BJ (cell line): ENCODE measurements at regions not wholly inside any gene's neighbourhood (a gene's known extent, or its start where the extent isn't known, plus 50 kb on each side); places are given as distances from the start of the nearest gene placed in this dataset.

Source experiments
- CTCF ChIA-PET: fragments of 350-600 bp; formaldehyde crosslinking; extraction: SDS; loops from one replicate; lab custom pipeline; 2021; ENCODE audit warnings: antibody characterized with exemption, inconsistent platforms; lab: Yijun Ruan, JAX
- POLR2A ChIA-PET: fragments of 300-600 bp; sonication (Branson Sonifier 250); formaldehyde crosslinking; extraction: SDS; loops from one replicate; lab custom pipeline; 2021; ENCODE audit warnings: antibody characterized with exemption; lab: Charles Lee
- DNase-seq: peaks from one replicate; pipeline ENCODE4 v3.0.0-alpha.2; 2011; ENCODE audit warnings: low read depth
- H3K27me3 ChIP-seq: 2 replicates; pipeline ENCODE4 v1.6.0; 2011; ENCODE audit warnings: low read length; ENCODE audit not compliant: control insufficient read depth, insufficient read depth
- H3K36me3 ChIP-seq: 2 replicates; pipeline ENCODE4 v1.5.1; 2011; ENCODE audit warnings: low read length; ENCODE audit not compliant: control insufficient read depth, insufficient read depth
- H3K4me3 ChIP-seq: 2 replicates; pipeline ENCODE4 v1.5.1; 2011; ENCODE audit warnings: low read depth, mild to moderate bottlenecking, control low read depth, low read length
- TF ChIP-seq, protein P1 (sequence below): IDR thresholded peaks from 2 replicates; pipeline ENCODE4 v1.5.1; 2011; ENCODE audit warnings: low read depth, mild to moderate bottlenecking, control low read depth, inconsistent platforms, low read length, moderate library complexity; ENCODE audit not compliant: insufficient read depth

DNA sequence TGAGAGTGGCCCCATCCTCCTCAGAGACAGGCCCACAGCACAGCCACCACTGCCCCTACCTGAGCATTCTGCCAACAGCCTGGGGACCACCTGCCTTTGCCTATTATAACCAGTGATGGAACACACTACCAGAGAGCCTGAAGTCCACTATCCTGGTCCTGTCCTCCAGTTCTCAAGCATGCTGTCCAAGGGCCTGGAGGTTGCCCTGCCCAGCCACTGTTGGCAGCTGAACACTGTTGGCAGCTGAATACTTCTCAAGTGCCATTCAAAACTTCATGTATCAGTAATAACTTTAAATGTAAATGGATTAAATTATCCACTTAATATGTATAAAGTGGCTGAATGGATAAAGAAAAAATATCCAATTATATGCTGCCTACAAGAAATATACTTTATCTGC is 194.3 kb upstream of the JADE1 start:
- Histone ChIP-seq H3K27me3 (no peaks in the 10 kb centered on the region), H3K4me3 (no peak overlapping the region), H3K36me3 (no peaks in the 10 kb centered on the region)
- DNase-seq = no peak
- ChIA-PET POLR2A (no interaction called here), CTCF (no interaction called here)
- TF ChIP-seq, protein P1, sequence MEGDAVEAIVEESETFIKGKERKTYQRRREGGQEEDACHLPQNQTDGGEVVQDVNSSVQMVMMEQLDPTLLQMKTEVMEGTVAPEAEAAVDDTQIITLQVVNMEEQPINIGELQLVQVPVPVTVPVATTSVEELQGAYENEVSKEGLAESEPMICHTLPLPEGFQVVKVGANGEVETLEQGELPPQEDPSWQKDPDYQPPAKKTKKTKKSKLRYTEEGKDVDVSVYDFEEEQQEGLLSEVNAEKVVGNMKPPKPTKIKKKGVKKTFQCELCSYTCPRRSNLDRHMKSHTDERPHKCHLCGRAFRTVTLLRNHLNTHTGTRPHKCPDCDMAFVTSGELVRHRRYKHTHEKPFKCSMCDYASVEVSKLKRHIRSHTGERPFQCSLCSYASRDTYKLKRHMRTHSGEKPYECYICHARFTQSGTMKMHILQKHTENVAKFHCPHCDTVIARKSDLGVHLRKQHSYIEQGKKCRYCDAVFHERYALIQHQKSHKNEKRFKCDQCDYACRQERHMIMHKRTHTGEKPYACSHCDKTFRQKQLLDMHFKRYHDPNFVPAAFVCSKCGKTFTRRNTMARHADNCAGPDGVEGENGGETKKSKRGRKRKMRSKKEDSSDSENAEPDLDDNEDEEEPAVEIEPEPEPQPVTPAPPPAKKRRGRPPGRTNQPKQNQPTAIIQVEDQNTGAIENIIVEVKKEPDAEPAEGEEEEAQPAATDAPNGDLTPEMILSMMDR = no peak

DNA sequence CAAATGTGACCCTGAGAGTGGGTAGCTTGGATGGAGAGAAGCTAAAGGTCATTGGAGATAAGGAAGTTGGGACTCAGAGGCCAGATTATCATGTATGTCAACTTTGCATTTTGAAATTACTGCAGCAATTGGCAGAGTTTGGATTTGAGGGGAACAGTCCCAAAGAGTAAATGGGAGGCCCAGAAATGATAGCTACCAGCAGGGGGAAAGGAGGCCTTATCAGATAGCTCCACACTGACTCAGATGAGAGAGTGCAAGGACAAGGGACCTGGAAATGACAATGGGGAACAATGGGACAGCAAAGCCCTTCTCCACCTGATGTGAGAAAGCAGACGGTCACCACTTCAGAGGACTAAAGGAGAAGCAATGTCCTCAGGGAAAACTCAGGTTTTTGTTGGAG is 201.5 kb upstream of the JADE1 start:
- H3K36me3 ChIP-seq = no peaks in the 10 kb centered on the region
- no peaks in the 10 kb centered on the region for H3K27me3 ChIP-seq
- POLR2A ChIA-PET = no interaction called here
- H3K4me3 ChIP-seq = no peak overlapping the region
- DNase-seq = no peak
- TF ChIP-seq, protein P1 = no peak
- CTCF ChIA-PET = no interaction called here

DNA sequence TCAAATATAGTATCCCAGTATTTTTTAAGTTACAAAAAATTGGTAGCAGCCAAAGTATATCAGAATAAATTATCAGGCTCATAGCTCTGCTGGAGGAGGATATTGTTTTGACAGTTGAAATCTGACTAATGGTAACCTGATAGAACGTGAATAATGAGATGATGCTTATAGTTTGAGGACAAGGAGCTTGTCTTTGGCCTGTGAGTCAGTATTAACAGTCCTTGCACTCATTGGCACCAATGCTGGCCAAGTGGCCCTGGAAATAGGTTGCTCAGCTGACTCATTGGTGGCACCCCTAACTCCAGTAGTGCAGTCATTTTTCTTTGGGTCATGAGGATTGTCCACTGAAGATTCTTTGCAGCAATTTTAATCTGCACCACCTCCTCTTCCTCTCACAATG is 203.3 kb upstream of the JADE1 start:
- Histone ChIP-seq H3K36me3 (no peaks in the 10 kb centered on the region), H3K27me3 (no peaks in the 10 kb centered on the region), H3K4me3 (no peak overlapping the region)
- ChIA-PET POLR2A (no interaction called here), CTCF (no interaction called here)
- peak; percentile 4 for DNase-seq
- TF ChIP-seq, protein P1 = no peak

DNA sequence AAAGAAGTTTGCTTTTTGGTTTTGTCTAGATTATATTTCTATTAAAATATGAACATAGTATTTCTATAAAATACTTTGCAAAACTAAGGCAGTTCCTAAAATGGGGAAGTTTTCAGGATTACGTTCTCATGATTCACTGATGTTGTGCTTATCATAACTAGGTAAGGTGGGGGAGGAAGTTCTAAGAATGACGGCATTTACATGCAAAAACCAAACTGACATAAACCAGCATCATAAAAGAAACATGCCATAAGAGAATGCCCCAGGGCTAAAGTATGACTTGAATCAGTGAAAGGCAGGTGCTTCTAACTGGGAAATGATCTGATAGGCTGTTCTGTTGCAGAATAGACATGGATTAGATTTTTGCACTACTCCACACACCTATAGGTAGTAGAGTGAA is 204.7 kb upstream of the JADE1 start:
- Histone ChIP-seq H3K27me3 (no peaks in the 10 kb centered on the region), H3K36me3 (no peaks in the 10 kb centered on the region), H3K4me3 (no peak overlapping the region)
- no peak for DNase-seq
- CTCF ChIA-PET = no interaction called here
- POLR2A ChIA-PET = no interaction called here
- TF ChIP-seq, protein P1 = no peak

DNA sequence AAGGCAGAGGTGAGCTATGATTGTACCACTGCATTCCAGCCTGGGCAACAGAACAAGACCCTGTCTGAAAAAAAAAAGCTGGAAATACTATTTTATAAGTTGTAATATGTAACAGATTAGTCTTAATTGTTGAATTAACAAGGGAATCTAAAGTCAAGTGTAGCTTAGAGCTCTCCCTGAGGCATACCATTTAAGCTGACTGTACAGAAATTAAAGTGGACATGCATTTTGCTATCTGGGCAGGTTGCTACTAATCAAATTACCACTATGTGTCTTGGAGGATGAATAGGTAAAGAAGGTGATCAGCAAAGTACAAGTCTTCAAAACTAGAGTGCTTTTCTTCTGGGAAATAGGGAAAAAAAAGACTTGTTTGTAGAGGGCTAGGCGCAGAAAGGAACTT is 205.3 kb upstream of the JADE1 start:
- TF ChIP-seq, protein P1 = no peak
- no peaks in the 10 kb centered on the region for H3K27me3 ChIP-seq
- POLR2A ChIA-PET = no interaction called here

More for the DNA sequence above, 205.3 kb upstream of the JADE1 start:
- Histone ChIP-seq H3K36me3 (no peaks in the 10 kb centered on the region), H3K4me3 (no peak overlapping the region)
- CTCF ChIA-PET = no interaction called here
- DNase-seq = no peak
